ENCODE measurements at regions not wholly inside any gene's neighbourhood (a gene's known extent, or its start where the extent isn't known, plus 50 kb on each side); places are given as distances from the start of the nearest gene placed in this dataset.

DNA sequence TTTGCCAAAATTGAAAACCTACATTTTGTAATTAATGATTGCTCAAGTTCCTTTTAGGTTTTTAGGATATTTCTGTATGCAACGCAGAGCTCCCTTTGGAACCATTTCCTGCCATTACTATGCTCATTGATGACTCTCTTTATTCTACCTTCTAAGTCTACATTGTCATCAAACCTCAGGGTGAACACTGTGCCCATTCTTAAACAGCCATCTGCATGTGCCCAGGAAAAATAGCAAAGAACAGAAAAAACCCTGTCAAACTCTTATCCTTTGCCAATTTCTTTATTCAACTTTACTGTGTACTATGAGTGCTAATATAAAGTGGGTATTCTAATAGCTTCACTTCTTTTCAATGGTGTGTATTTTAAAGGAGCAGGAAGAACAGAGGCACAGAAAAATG, 1455.9 kb downstream of the ADGRL3 start:
- TF ChIP-seq, protein P1, sequence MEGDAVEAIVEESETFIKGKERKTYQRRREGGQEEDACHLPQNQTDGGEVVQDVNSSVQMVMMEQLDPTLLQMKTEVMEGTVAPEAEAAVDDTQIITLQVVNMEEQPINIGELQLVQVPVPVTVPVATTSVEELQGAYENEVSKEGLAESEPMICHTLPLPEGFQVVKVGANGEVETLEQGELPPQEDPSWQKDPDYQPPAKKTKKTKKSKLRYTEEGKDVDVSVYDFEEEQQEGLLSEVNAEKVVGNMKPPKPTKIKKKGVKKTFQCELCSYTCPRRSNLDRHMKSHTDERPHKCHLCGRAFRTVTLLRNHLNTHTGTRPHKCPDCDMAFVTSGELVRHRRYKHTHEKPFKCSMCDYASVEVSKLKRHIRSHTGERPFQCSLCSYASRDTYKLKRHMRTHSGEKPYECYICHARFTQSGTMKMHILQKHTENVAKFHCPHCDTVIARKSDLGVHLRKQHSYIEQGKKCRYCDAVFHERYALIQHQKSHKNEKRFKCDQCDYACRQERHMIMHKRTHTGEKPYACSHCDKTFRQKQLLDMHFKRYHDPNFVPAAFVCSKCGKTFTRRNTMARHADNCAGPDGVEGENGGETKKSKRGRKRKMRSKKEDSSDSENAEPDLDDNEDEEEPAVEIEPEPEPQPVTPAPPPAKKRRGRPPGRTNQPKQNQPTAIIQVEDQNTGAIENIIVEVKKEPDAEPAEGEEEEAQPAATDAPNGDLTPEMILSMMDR (conservative IDR thresholded peaks at IDR 0.05), result no peak
- TF ChIP-seq ZFX (IDR thresholded peaks at IDR 0.05), result no peak

All from C4-2B (cell line).